ENCODE measurements at regions not wholly inside any gene's neighbourhood (a gene's known extent, or its start where the extent isn't known, plus 50 kb on each side); places are given as distances from the start of the nearest gene placed in this dataset.
A peak's percentile ranks its signal among the peaks of the same experiment; 100 is the strongest.
"Not testable (repeated sequence)": the region's sequence is repeated elsewhere in the genome, so short reads cannot be mapped to it uniquely, and the experiment has no call there.

- no peak overlapping the region for H3K4me3 ChIP-seq (ENCODE audit: low read length)
- no peak for DNase-seq (ENCODE audit: low read depth, low spot score)
These were observed 234.3 kb upstream of the NFIA start for GRCh38 chr1:60847855-60848582.

- no peak overlapping the region for H3K4me3 ChIP-seq (ENCODE audit: low read length)
- DNase-seq (ENCODE audit: low read depth, low spot score), result no peak
These were observed 235.0 kb upstream of the NFIA start for GRCh38 chr1:60847391-60847790.

- H3K4me3 ChIP-seq (ENCODE audit: low read length); DNase-seq (ENCODE audit: low read depth, low spot score): not testable (repeated sequence)
These were observed 236.7 kb upstream of the NFIA start for GRCh38 chr1:60845659-60846058.

- H3K4me3 ChIP-seq (ENCODE audit: low read length), result no peak overlapping the region
- DNase-seq (ENCODE audit: low read depth, low spot score), result no peak
These were observed 240.1 kb upstream of the NFIA start for GRCh38 chr1:60842304-60842703.

GRCh38 chr1:60841116-60842046 lies 241.0 kb upstream of the NFIA start:
- no peak overlapping the region for H3K4me3 ChIP-seq (ENCODE audit: low read length)
- no peak for DNase-seq (ENCODE audit: low read depth, low spot score)

- DNase-seq (ENCODE audit: low read depth, low spot score); H3K4me3 ChIP-seq (ENCODE audit: low read length): not testable (repeated sequence)
These were observed 241.9 kb upstream of the NFIA start for GRCh38 chr1:60840476-60840875.

- DNase-seq (ENCODE audit: low read depth, low spot score), result no peak
- H3K4me3 ChIP-seq (ENCODE audit: low read length), result no peak overlapping the region
These were observed 246.7 kb upstream of the NFIA start for GRCh38 chr1:60835649-60836048.

- DNase-seq (ENCODE audit: low read depth, low spot score), result peak; percentile 76
These were observed 249.2 kb upstream of the NFIA start for GRCh38 chr1:60833173-60833572.

GRCh38 chr1:60832367-60832766 lies 250.0 kb upstream of the NFIA start:
- peak; percentile 96 for DNase-seq (ENCODE audit: low read depth, low spot score)
- peak overlapping the region; percentile 5 for H3K4me3 ChIP-seq (ENCODE audit: low read length)

More at GRCh38 chr1:60833173-60833572, 249.2 kb upstream of the NFIA start:
- H3K4me3 ChIP-seq (ENCODE audit: low read length), result peak overlapping the region; percentile 5

GRCh38 chr1:60831780-60832179 lies 250.6 kb upstream of the NFIA start:
- H3K4me3 ChIP-seq (ENCODE audit: low read length), result no peak overlapping the region
- DNase-seq (ENCODE audit: low read depth, low spot score), result no peak

- DNase-seq (ENCODE audit: low read depth, low spot score), result no peak
- H3K4me3 ChIP-seq (ENCODE audit: low read length), result no peak overlapping the region
These were observed 253.4 kb upstream of the NFIA start for GRCh38 chr1:60828944-60829343.

- DNase-seq (ENCODE audit: low read depth, low spot score), result no peak
- H3K4me3 ChIP-seq (ENCODE audit: low read length), result no peak overlapping the region
These were observed 255.9 kb upstream of the NFIA start for GRCh38 chr1:60826320-60827094.

GRCh38 chr1:60825593-60825992 lies 256.8 kb upstream of the NFIA start:
- no peak overlapping the region for H3K4me3 ChIP-seq (ENCODE audit: low read length)
- DNase-seq (ENCODE audit: low read depth, low spot score), result no peak

GRCh38 chr1:60823151-60823550 lies 259.2 kb upstream of the NFIA start:
- DNase-seq (ENCODE audit: low read depth, low spot score), result no peak
- H3K4me3 ChIP-seq (ENCODE audit: low read length), result no peak overlapping the region

- no peak overlapping the region for H3K4me3 ChIP-seq (ENCODE audit: low read length)
- no peak for DNase-seq (ENCODE audit: low read depth, low spot score)
These were observed 260.1 kb upstream of the NFIA start for GRCh38 chr1:60822252-60822651.

GRCh38 chr1:60821156-60821555 lies 261.2 kb upstream of the NFIA start:
- H3K4me3 ChIP-seq (ENCODE audit: low read length), result no peak overlapping the region

GRCh38 chr1:60818969-60819701 lies 263.2 kb upstream of the NFIA start:
- H3K4me3 ChIP-seq (ENCODE audit: low read length), result no peak overlapping the region
- DNase-seq (ENCODE audit: low read depth, low spot score), result no peak

More at GRCh38 chr1:60821156-60821555, 261.2 kb upstream of the NFIA start:
- no peak for DNase-seq (ENCODE audit: low read depth, low spot score)

- H3K4me3 ChIP-seq (ENCODE audit: low read length), result no peak overlapping the region
- no peak for DNase-seq (ENCODE audit: low read depth, low spot score)
These were observed 269.3 kb upstream of the NFIA start for GRCh38 chr1:60813071-60813470.
